Left ventricle myocardium inferior (tissue), 1 donor: ENCODE measurements at regions not wholly inside any gene's neighbourhood (a gene's known extent, or its start where the extent isn't known, plus 50 kb on each side); places are given as distances from the start of the nearest gene placed in this dataset.

Source experiments
- DNase-seq: peaks from one replicate; pipeline ENCODE4 v3.0.0-alpha.2; 2020
- H3K27ac ChIP-seq: fragments of 200-600 bp; replicated peaks from 2 replicates; pipeline ENCODE4 v1.8.0; 2021
- H3K27me3 ChIP-seq: fragments of 200-600 bp; 2 replicates; pipeline ENCODE4 v1.8.0; 2021; ENCODE audit warnings: low read depth
- H3K36me3 ChIP-seq: fragments of 200-600 bp; 2 replicates; pipeline ENCODE4 v1.8.0; 2021
- H3K4me1 ChIP-seq: fragments of 200-600 bp; 2 replicates; pipeline ENCODE4 v1.8.0; 2021
- H3K4me3 ChIP-seq: fragments of 200-600 bp; 2 replicates; pipeline ENCODE4 v1.8.0; 2021; ENCODE audit warnings: mild to moderate bottlenecking, moderate library complexity
- H3K9me3 ChIP-seq: fragments of 200-600 bp; replicated peaks from 2 replicates; pipeline ENCODE4 v1.8.0; 2021
- CTCF ChIP-seq: fragments of 200-600 bp; IDR thresholded peaks from 2 replicates; pipeline ENCODE4 v1.8.0; 2021; ENCODE audit warnings: antibody characterized with exemption, mild to moderate bottlenecking, borderline replicate concordance
- intact Hi-C: fragments of 100-400 bp; cut with micrococcal nuclease; formaldehyde crosslinking; loops from one replicate; pipeline ENCODE4 v1.11.0; 2022
- donor health status: DM: no; HTN: yes; CAD: no; lungs with severe emphysema.

DNA sequence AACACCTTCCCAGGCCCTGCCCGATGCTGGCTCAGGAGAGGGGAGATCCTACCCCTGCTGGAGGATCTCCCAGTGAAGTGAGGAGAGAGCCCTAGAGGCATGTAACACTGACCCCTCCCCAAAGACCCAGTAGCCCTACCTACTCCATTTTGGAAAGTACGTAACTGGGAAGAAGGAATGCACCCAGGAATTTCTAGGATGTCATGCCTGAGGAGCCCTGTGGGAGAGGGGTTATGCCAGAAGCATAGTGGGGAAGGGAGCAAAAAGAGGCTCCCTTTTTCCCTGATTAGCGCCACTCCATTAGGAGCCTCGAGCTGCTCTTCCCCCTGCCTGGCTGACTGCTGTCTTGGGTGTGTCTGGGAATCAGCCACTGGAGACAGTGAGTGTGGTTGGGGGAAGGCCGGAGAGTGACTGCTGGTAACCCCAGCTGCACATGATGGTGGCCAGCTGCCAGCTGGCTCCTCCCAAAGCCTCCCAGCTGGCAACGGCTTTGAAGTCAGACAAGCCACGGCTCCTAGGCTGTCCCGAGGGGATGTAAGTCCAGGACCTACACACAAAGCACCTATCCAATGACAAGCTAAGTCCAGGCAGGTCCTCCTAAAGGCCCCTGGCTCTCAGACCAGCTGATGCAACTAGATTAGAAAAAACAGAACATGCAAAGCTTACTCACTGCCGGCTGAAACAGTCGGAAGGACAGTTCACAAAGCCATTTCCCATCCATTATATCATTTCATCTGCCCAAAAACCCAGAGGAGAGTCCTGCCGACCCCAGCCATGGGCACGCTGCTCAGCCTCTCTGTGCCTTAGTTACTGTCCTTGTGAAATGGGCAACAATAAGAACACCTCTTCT, 136.5 kb upstream of the ABCA1 start:
- Histone ChIP-seq H3K4me1 (peaks cover 24% of the 10 kb centered on the region), H3K27ac (peak overlapping the region; percentile 77), H3K4me3 (peak overlapping the region; percentile 41), H3K9me3 (peaks cover 10% of the 10 kb centered on the region), H3K27me3 (no peaks in the 10 kb centered on the region), H3K36me3 (no peaks in the 10 kb centered on the region)
- peak; percentile 90 for DNase-seq
- intact Hi-C loops: no loop called here
- peak; percentile 23 for TF ChIP-seq CTCF

DNA sequence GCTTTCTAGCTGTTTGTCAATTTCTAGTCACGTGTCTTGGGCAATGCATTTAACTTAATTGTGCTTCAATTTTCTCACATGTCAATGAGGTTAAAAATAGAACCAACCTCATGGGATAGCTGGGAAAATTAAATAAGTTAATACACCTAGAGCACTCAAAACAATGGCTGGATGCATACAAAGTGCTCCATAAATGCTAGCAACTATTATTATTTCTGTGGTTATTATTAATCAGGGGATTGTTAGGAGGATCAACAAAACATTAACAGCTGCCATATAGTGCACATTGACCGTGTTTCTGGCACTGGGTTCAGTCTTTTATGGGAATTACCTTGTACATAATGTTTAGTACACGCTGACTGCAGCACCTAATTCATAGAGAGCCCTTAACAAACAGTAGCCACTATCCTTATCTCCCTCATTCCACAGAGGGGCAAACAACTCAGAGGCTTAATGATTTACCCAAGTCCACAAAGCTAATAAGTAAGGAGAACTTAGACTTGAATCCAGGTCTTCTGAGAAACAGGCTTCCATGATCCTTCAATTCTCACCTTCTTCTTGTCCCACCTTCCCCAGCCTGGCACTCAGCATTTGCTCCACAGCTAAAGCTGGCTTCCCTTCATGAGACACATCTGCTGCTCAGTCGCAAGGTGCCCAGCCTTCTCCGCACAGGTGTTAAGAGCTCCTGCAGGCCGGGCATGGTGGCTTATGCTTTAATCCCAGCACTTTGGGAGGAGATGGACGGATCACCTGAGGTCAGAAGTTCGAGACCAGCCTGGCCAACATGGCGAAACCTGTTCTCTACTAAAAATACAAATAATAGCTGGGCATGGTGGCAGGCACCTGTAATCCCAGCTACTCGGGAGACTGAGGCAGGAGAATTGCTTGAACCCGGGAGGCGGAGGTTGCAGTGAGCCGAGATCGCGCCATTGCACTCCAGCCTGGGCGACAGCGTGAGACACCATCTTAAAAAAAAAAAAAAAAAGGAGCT, 137.4 kb upstream of the ABCA1 start:
- Histone ChIP-seq H3K27me3 (no peaks in the 10 kb centered on the region), H3K4me1 (peaks cover 24% of the 10 kb centered on the region), H3K9me3 (peaks cover 10% of the 10 kb centered on the region), H3K36me3 (no peaks in the 10 kb centered on the region), H3K27ac (peak overlapping the region; percentile 77), H3K4me3 (peak overlapping the region; percentile 41)
- TF ChIP-seq CTCF: no peak
- no peak for DNase-seq
- intact Hi-C loops: no loop called here

- Histone ChIP-seq H3K4me3 (no peak overlapping the region), H3K36me3 (no peaks in the 10 kb centered on the region), H3K27me3 (no peaks in the 10 kb centered on the region), H3K4me1 (peaks cover 24% of the 10 kb centered on the region), H3K27ac (no peak overlapping the region), H3K9me3 (peaks cover 10% of the 10 kb centered on the region)
- intact Hi-C loops: no loop called here
- no peak for TF ChIP-seq CTCF
- no peak for DNase-seq
Measured at GRCh38 chr9:105066275-105066865, 138.4 kb upstream of the ABCA1 start.

GRCh38 chr9:105067895-105068580, 140.1 kb upstream of the ABCA1 start:
- Histone ChIP-seq H3K4me1 (peaks cover 24% of the 10 kb centered on the region), H3K27me3 (no peaks in the 10 kb centered on the region), H3K4me3 (no peak overlapping the region), H3K9me3 (peaks cover 10% of the 10 kb centered on the region), H3K27ac (no peak overlapping the region), H3K36me3 (no peaks in the 10 kb centered on the region)
- intact Hi-C loops: no loop called here
- DNase-seq: no peak
- no peak for TF ChIP-seq CTCF

GRCh38 chr9:105069285-105069684, 141.3 kb upstream of the ABCA1 start:
- no peak for TF ChIP-seq CTCF
- H3K27ac ChIP-seq: no peak overlapping the region
- no peak overlapping the region for H3K4me3 ChIP-seq
- no peak for DNase-seq
- H3K36me3 ChIP-seq: no peaks in the 10 kb centered on the region
- no peaks in the 10 kb centered on the region for H3K27me3 ChIP-seq
- H3K4me1 ChIP-seq: peaks cover 15% of the 10 kb centered on the region
- intact Hi-C loops: no loop called here
- H3K9me3 ChIP-seq: peaks cover 10% of the 10 kb centered on the region
